ENCODE measurements at regions not wholly inside any gene's neighbourhood (a gene's known extent, or its start where the extent isn't known, plus 50 kb on each side); places are given as distances from the start of the nearest gene placed in this dataset.
"Not testable (repeated sequence)": the region's sequence is repeated elsewhere in the genome, so short reads cannot be mapped to it uniquely, and the experiment has no call there.

- not testable (repeated sequence) for TF ChIP-seq ESRRA (IDR thresholded peaks at IDR 0.05; ENCODE audit: low read length); SREBF1 (IDR thresholded peaks at IDR 0.05; ENCODE audit: low read length); ZBED1 (IDR thresholded peaks at IDR 0.05; ENCODE audit: borderline replicate concordance); ATF3 (IDR thresholded peaks at IDR 0.05; ENCODE audit: borderline replicate concordance, extremely low read depth, low read depth, low read length); ZNF687 (IDR thresholded peaks at IDR 0.05); SMARCA5 (IDR thresholded peaks at IDR 0.05); KDM1A (IDR thresholded peaks at IDR 0.05; ENCODE audit: borderline replicate concordance); HCFC1 (IDR thresholded peaks at IDR 0.05; ENCODE audit: low read length); ZNF24 (IDR thresholded peaks at IDR 0.05); CTCF (IDR thresholded peaks at IDR 0.05 in 2 of 3, conservative IDR thresholded peaks at IDR 0.05 in 1 of 3; ENCODE audit: control insufficient read depth in 2 of 3, extremely low read depth in 1 of 3, insufficient read depth in 1 of 3, low read depth in 3 of 3, low read length in 3 of 3); POLR2A (IDR thresholded peaks at IDR 0.05; ENCODE audit: low read depth, low read length); EP300 (IDR thresholded peaks at IDR 0.05; ENCODE audit: borderline replicate concordance in 1 of 2, control insufficient read depth in 1 of 2, low read depth in 2 of 2, low read length in 2 of 2); RAD21 (IDR thresholded peaks at IDR 0.05; ENCODE audit: insufficient read depth, low read depth, low read length)
These were observed 74.5 kb upstream of the ACBD5 start for GRCh38 chr10:27315082-27315481.
